ENCODE measurements at regions not wholly inside any gene's neighbourhood (a gene's known extent, or its start where the extent isn't known, plus 50 kb on each side); places are given as distances from the start of the nearest gene placed in this dataset.

GRCh38 chr12:27178255-27178654, 65.8 kb upstream of the STK38L start:
- no peak for TF ChIP-seq CTCF (IDR thresholded peaks at IDR 0.05; ENCODE audit: borderline replicate concordance, extremely low read depth, low read length, poor library complexity, severe bottlenecking)
- no peak for TF ChIP-seq EZH2 (IDR thresholded peaks at IDR 0.05; ENCODE audit: borderline replicate concordance, low read depth, low read length, severe bottlenecking)

Data from DND-41 (cell line).